Neuronal stem cell (in vitro differentiated cells): ENCODE measurements at regions not wholly inside any gene's neighbourhood (a gene's known extent, or its start where the extent isn't known, plus 50 kb on each side); places are given as distances from the start of the nearest gene placed in this dataset.

Experiments used
- DNase-seq: peaks from one replicate; pipeline ENCODE4 v3.0.0-alpha.2; 2013; ENCODE audit warnings: low spot score
- H2AFZ ChIP-seq: one replicate; pipeline ENCODE4 v1.6.1; 2013; ENCODE audit warnings: mild to moderate bottlenecking, low read length, inconsistent platforms
- H2AK5ac ChIP-seq: 2 replicates; pipeline ENCODE4 v1.6.1; 2013; ENCODE audit warnings: low read depth, mild to moderate bottlenecking, inconsistent platforms, low read length, moderate library complexity, mixed read lengths
- H2BK120ac ChIP-seq: 2 replicates; pipeline ENCODE4 v1.6.1; 2013; ENCODE audit warnings: low read depth, mild to moderate bottlenecking, inconsistent platforms, low read length, moderate library complexity, mixed read lengths
- H2BK12ac ChIP-seq: one replicate; pipeline ENCODE4 v1.6.1; 2013; ENCODE audit warnings: low read length, inconsistent platforms
- H2BK15ac ChIP-seq: 2 replicates; pipeline ENCODE4 v1.6.1; 2013; ENCODE audit warnings: mild to moderate bottlenecking, low read length, inconsistent platforms, mixed read lengths
- H2BK5ac ChIP-seq: one replicate; pipeline ENCODE4 v1.6.1; 2013; ENCODE audit warnings: inconsistent platforms, mild to moderate bottlenecking, low read length, moderate library complexity
- H3K14ac ChIP-seq: one replicate; pipeline ENCODE4 v1.6.1; 2013; ENCODE audit warnings: low read length, inconsistent platforms
- H3K18ac ChIP-seq: 2 replicates; pipeline ENCODE4 v1.6.1; 2013; ENCODE audit warnings: low read length, inconsistent platforms
- H3K23ac ChIP-seq: 2 replicates; pipeline ENCODE4 v1.6.1; 2013; ENCODE audit warnings: low read depth, mild to moderate bottlenecking, mixed read lengths, low read length, inconsistent platforms; ENCODE audit not compliant: poor library complexity
- H3K27ac ChIP-seq: replicated peaks from 3 replicates; pipeline ENCODE4 v1.5.1; 2013; ENCODE audit warnings: low read length, inconsistent platforms
- H3K27me3 ChIP-seq, 3 experiments: 2 replicates each; pipeline ENCODE4 v1.6.1; 2013; ENCODE audit warnings: low read length in 3 of 3, mild to moderate bottlenecking in 2 of 3, inconsistent platforms in 1 of 3, low read depth in 1 of 3, mixed read lengths in 1 of 3, moderate library complexity in 1 of 3; ENCODE audit not compliant: control insufficient read depth in 3 of 3, insufficient read depth in 3 of 3
- H3K36me3 ChIP-seq, 2 donors: replicated peaks in 1 of 2; 2 replicates each; pipeline ENCODE4 v1.6.1; 2013; ENCODE audit warnings: low read length in 2 of 2; ENCODE audit not compliant: control insufficient read depth in 2 of 2, insufficient read depth in 2 of 2
- H3K4ac ChIP-seq: 2 replicates; pipeline ENCODE4 v1.6.1; 2013; ENCODE audit warnings: inconsistent platforms, mild to moderate bottlenecking, low read length, moderate library complexity
- H3K4me1 ChIP-seq, 2 donors: 1 replicate in 1 of 2; 2 replicates in 1 of 2; pipeline ENCODE4 v1.6.1; 2013; ENCODE audit warnings: low read length in 2 of 2, low read depth in 1 of 2; ENCODE audit not compliant: control insufficient read depth in 2 of 2, insufficient read depth in 1 of 2
- H3K4me2 ChIP-seq: one replicate; pipeline ENCODE4 v1.6.1; 2013; ENCODE audit warnings: mild to moderate bottlenecking, low read length, inconsistent platforms; ENCODE audit not compliant: insufficient read depth, poor library complexity, severe bottlenecking
- H3K4me3 ChIP-seq, 2 donors: 2 replicates each; pipeline ENCODE4 v1.5.1; 2013; ENCODE audit warnings: low read length in 2 of 2, mild to moderate bottlenecking in 2 of 2, inconsistent platforms in 1 of 2, moderate library complexity in 1 of 2
- H3K79me1 ChIP-seq: one replicate; pipeline ENCODE4 v1.6.1; 2013; ENCODE audit warnings: low read depth, mild to moderate bottlenecking, inconsistent platforms, low read length, moderate library complexity
- H3K9ac ChIP-seq: one replicate; pipeline ENCODE4 v1.6.1; 2013; ENCODE audit warnings: mild to moderate bottlenecking, low read depth, low read length, inconsistent platforms; ENCODE audit not compliant: poor library complexity
- H3K9me3 ChIP-seq, 2 donors: replicated peaks in 1 of 2; 2 replicates each; pipeline versions ENCODE3 to v1.6.1; 2013; ENCODE audit warnings: low read length in 2 of 2, mild to moderate bottlenecking in 2 of 2, inconsistent platforms in 1 of 2, low read depth in 1 of 2, mixed read lengths in 1 of 2, moderate library complexity in 1 of 2; ENCODE audit not compliant: control insufficient read depth in 2 of 2, insufficient read depth in 1 of 2
- H4K8ac ChIP-seq: one replicate; pipeline ENCODE4 v1.6.1; 2013; ENCODE audit warnings: low read depth, mild to moderate bottlenecking, inconsistent platforms, low read length, moderate library complexity
- H4K91ac ChIP-seq: one replicate; pipeline ENCODE4 v1.6.1; 2013; ENCODE audit warnings: low read length, low read depth, mild to moderate bottlenecking, inconsistent platforms; ENCODE audit not compliant: poor library complexity
- WGBS, 2 donors: extraction: QIAGEN DNeasy Blood & Tissue Kit; methylation state at CpG; one replicate each; pipeline ENCODE4 v1.1.7; 2013; ENCODE audit warnings: missing lambda C conversion rate in 2 of 2, mixed read lengths in 1 of 2; ENCODE audit not compliant: insufficient read length in 2 of 2, insufficient replicate concordance in 1 of 2; ENCODE audit errors: extremely low coverage in 2 of 2; 5-methylcytosine and 5-hydroxymethylcytosine counted together

DNA sequence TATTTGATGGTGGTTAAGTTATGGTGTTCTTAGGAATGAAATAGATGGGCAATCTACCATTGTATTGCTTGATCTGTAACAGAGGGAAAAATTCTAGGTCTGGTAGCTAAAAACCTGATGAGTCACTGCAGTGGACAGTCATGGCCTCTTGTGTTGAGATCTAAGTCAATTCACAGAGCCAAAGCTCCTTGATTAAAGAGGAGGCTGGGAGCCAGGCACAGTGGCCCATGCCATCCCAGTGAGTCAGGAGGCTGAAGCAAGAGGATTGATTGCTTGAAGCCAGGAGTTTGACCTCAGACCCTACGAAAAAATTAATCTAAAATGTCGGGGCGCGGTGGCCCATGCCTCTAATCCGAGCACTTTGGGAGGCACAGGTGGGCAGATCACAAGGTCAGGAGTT lies 67.1 kb upstream of the KPNA3 start:
- DNase-seq = no peak
- no peak overlapping the region for H3K4ac ChIP-seq

DNA sequence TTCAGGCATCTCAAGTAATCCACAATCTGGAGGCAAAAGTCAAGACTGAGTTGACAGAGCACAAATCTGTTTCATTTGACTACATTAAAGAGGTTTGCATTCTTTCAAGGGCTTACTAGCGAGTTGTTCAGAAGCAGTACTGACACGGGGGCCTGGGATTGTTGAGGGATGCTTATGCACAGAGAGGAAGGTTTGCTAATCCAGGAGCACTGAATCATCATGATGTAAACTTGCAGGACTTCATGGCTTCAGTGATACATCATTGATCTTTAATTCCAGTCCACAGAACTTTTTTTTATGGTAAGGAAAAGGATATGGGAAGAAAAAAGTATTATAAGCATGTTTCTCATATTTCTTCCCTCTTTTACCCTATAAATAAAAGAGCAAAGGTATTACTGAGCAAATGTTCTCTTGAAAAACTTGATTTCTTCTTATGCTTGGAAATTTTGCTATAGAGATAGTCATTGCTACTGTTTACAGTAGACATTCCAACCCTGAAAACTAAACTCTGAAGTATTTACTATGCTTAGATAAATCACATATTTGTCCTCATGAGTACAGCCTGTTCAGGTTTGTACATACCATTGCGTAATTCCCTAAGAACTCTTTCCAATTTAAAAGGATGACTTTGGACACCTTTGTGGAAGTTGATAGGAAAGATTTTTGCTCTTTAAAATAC lies 65.8 kb upstream of the KPNA3 start:
- Histone ChIP-seq H3K4me3 (no peak overlapping the region), H4K8ac (no peak overlapping the region), H3K36me3 (no peaks in the 10 kb centered on the region), H4K91ac (no peak overlapping the region), H3K27me3 (peaks cover 0 to 2% (median 0%) of the 10 kb centered on the region in 3 experiments), H3K14ac (no peak overlapping the region), H3K4me1 (no peaks in the 10 kb centered on the region), H3K4me2 (no peak overlapping the region), H2BK120ac (no peak overlapping the region), H3K9me3 (peaks cover 4 to 5% of the 10 kb centered on the region in 2 donors), H3K18ac (no peak overlapping the region), H2AFZ (no peak overlapping the region), H2BK12ac (no peak overlapping the region), H2BK5ac (no peak overlapping the region), H3K27ac (no peak overlapping the region), H3K9ac (no peak overlapping the region), H3K4ac (no peak overlapping the region), H2BK15ac (no peak overlapping the region), H3K23ac (no peak overlapping the region), H3K79me1 (no peaks in the 10 kb centered on the region), H2AK5ac (no peak overlapping the region)
- WGBS, 2 donors = no CpG with 5 or more reads among the region's 3 CpGs
- no peak for DNase-seq

More for the DNA sequence above, 67.1 kb upstream of the KPNA3 start:
- Histone ChIP-seq H3K18ac (no peak overlapping the region), H3K14ac (no peak overlapping the region), H2BK5ac (no peak overlapping the region), H2BK120ac (no peak overlapping the region), H3K36me3 (no peaks in the 10 kb centered on the region), H2AFZ (no peak overlapping the region), H4K8ac (no peak overlapping the region), H3K9ac (no peak overlapping the region), H3K27me3 (peaks cover 0 to 2% (median 0%) of the 10 kb centered on the region in 3 experiments), H3K4me3 (no peak overlapping the region), H3K23ac (no peak overlapping the region), H2BK12ac (no peak overlapping the region), H3K9me3 (peaks cover 4 to 6% of the 10 kb centered on the region in 2 donors), H3K27ac (no peak overlapping the region), H2BK15ac (no peak overlapping the region), H4K91ac (no peak overlapping the region), H3K79me1 (no peaks in the 10 kb centered on the region), H3K4me2 (no peak overlapping the region), H3K4me1 (no peaks in the 10 kb centered on the region), H2AK5ac (no peak overlapping the region)
- no CpG with 5 or more reads among the region's 5 CpGs for WGBS, 2 donors

DNA sequence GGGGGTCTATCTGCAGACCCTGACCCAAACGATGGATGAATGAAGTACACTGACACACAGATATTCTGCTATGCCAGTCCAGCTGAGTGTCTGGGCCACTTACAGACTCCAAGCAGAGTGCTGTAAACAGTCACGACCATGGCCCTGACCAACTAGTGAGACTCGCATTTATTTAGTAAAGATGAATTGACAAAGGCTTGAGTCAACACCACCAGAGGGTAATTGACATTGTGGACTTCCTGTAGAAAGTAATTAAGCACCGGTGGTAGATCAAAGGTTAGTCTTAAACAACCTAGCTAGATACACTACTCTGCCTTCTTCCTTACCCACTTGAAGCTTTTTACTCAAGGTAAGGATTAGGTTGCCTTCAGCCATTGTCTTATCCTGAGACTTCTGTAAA lies 63.4 kb upstream of the KPNA3 start:
- H3K4me2 ChIP-seq = no peak overlapping the region
- H2BK120ac ChIP-seq = no peak overlapping the region
- DNase-seq = no peak
- H2AK5ac ChIP-seq = no peak overlapping the region
- H2AFZ ChIP-seq = no peak overlapping the region
- H3K23ac ChIP-seq = no peak overlapping the region
- no peaks in the 10 kb centered on the region for H3K36me3 ChIP-seq
- H2BK5ac ChIP-seq = no peak overlapping the region
- no peak overlapping the region for H4K91ac ChIP-seq
- H4K8ac ChIP-seq = no peak overlapping the region
- no peak overlapping the region for H3K4ac ChIP-seq
- no peaks in the 10 kb centered on the region for H3K79me1 ChIP-seq
- no peak overlapping the region for H3K4me3 ChIP-seq
- H2BK12ac ChIP-seq = no peak overlapping the region
- H3K9ac ChIP-seq = no peak overlapping the region
- WGBS, 2 donors = no CpG with 5 or more reads among the region's 4 CpGs
- no peak overlapping the region for H3K14ac ChIP-seq
- H3K4me1 ChIP-seq = no peaks in the 10 kb centered on the region
- H3K18ac ChIP-seq = no peak overlapping the region
- H2BK15ac ChIP-seq = no peak overlapping the region
- no peak overlapping the region for H3K27ac ChIP-seq
- peaks cover 4 to 5% of the 10 kb centered on the region in 2 donors for H3K9me3 ChIP-seq
- H3K27me3 ChIP-seq = peaks cover 0 to 2% (median 0%) of the 10 kb centered on the region in 3 experiments

DNA sequence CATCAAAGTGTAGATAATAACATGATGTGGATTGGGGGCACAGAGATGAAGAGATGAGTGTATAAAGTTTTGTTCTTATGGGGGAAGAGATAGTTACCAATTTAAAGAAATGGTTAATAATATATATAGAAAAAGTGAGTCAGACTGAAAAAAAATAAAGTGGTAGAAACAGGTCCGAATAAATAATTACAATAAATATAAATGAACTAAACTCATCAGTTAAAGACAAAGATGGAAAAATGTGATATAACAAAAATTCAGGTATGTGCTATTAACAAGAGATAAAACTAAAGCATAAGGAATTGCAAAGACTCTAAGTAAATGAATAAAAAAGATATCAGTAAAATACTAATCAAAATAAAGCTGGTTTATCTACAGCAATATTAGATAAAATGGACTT lies 61.1 kb upstream of the KPNA3 start:
- peaks cover 0 to 2% (median 0%) of the 10 kb centered on the region in 3 experiments for H3K27me3 ChIP-seq
- H3K14ac ChIP-seq = no peak overlapping the region
- H2BK5ac ChIP-seq = no peak overlapping the region
- no peak overlapping the region for H2AFZ ChIP-seq
- DNase-seq = no peak
- H3K79me1 ChIP-seq = no peaks in the 10 kb centered on the region
- no peak overlapping the region for H3K18ac ChIP-seq
- no peak overlapping the region for H2BK12ac ChIP-seq
- H3K27ac ChIP-seq = no peak overlapping the region
- peaks cover 4 to 5% of the 10 kb centered on the region in 2 donors for H3K9me3 ChIP-seq
- H3K23ac ChIP-seq = no peak overlapping the region
- no peak overlapping the region for H2AK5ac ChIP-seq
- H2BK120ac ChIP-seq = no peak overlapping the region
- no peaks in the 10 kb centered on the region for H3K36me3 ChIP-seq
- no peak overlapping the region for H3K4me3 ChIP-seq
- no peak overlapping the region for H3K9ac ChIP-seq
- H4K8ac ChIP-seq = no peak overlapping the region
- no peaks in the 10 kb centered on the region for H3K4me1 ChIP-seq
- no CpG with 5 or more reads among the region's 1 CpG for WGBS, 2 donors
- no peak overlapping the region for H3K4ac ChIP-seq
- no peak overlapping the region for H4K91ac ChIP-seq
- no peak overlapping the region for H2BK15ac ChIP-seq
- H3K4me2 ChIP-seq = no peak overlapping the region
